ENCODE measurements at regions not wholly inside any gene's neighbourhood (a gene's known extent, or its start where the extent isn't known, plus 50 kb on each side); places are given as distances from the start of the nearest gene placed in this dataset.

GRCh38 chr1:232517204-232517603 is 112.7 kb downstream of the SIPA1L2 start:
- no peak for TF ChIP-seq EP300 (IDR thresholded peaks at IDR 0.05)
- no peak for TF ChIP-seq CTCF (IDR thresholded peaks at IDR 0.05)
